NCI-H774 (cell line): ENCODE measurements at regions not wholly inside any gene's neighbourhood (a gene's known extent, or its start where the extent isn't known, plus 50 kb on each side); places are given as distances from the start of the nearest gene placed in this dataset.
"Not testable (repeated sequence)": the region's sequence is repeated elsewhere in the genome, so short reads cannot be mapped to it uniquely, and the experiment has no call there.

Source experiments
- DNase-seq: peaks from one replicate; lab custom pipeline; 2025; lab: John Stamatoyannopoulos, UW

GRCh38 chr10:21290499-21291160 lies 234.9 kb downstream of the SKIDA1 start:
- DNase-seq, result no peak

- no peak for DNase-seq
These were observed 235.5 kb downstream of the SKIDA1 start for GRCh38 chr10:21289961-21290360.

GRCh38 chr10:21289271-21289670 lies 236.2 kb downstream of the SKIDA1 start:
- DNase-seq, result no peak

- no peak for DNase-seq
These were observed 239.6 kb downstream of the SKIDA1 start for GRCh38 chr10:21285742-21286331.

GRCh38 chr10:21285207-21285606 lies 240.3 kb downstream of the SKIDA1 start:
- no peak for DNase-seq

- no peak for DNase-seq
These were observed 241.2 kb downstream of the SKIDA1 start for GRCh38 chr10:21284301-21284700.

GRCh38 chr10:21283053-21283452 lies 242.4 kb downstream of the SKIDA1 start:
- not testable (repeated sequence) for DNase-seq

- DNase-seq, result no peak
These were observed 243.6 kb downstream of the SKIDA1 start for GRCh38 chr10:21281765-21282484.

GRCh38 chr10:21280971-21281572 lies 244.4 kb downstream of the SKIDA1 start:
- DNase-seq, result no peak

- no peak for DNase-seq
These were observed 245.4 kb downstream of the SKIDA1 start for GRCh38 chr10:21280037-21280436.

GRCh38 chr10:21279217-21279575 lies 246.3 kb downstream of the SKIDA1 start:
- DNase-seq, result no peak

GRCh38 chr10:21278491-21279216 lies 246.8 kb downstream of the SKIDA1 start:
- DNase-seq, result peak; percentile 75

- no peak for DNase-seq
These were observed 252.0 kb downstream of the SKIDA1 start for GRCh38 chr10:21273400-21273968.

GRCh38 chr10:21272643-21273399 lies 252.7 kb downstream of the SKIDA1 start:
- no peak for DNase-seq

GRCh38 chr10:21270976-21271375 lies 254.5 kb downstream of the SKIDA1 start:
- DNase-seq, result no peak

GRCh38 chr10:21269289-21269688 lies 256.2 kb downstream of the SKIDA1 start:
- no peak for DNase-seq

GRCh38 chr10:21265622-21266021 lies 259.9 kb downstream of the SKIDA1 start:
- DNase-seq, result no peak

- no peak for DNase-seq
These were observed 261.2 kb downstream of the SKIDA1 start for GRCh38 chr10:21264271-21264670.

- DNase-seq, result no peak
These were observed 261.6 kb downstream of the SKIDA1 start for GRCh38 chr10:21263839-21264238.

- DNase-seq, result no peak
These were observed 262.1 kb downstream of the SKIDA1 start for GRCh38 chr10:21263263-21263803.

GRCh38 chr10:21261842-21262294 lies 263.6 kb downstream of the SKIDA1 start:
- DNase-seq, result no peak
